Mesodermal cell (in vitro differentiated cells): ENCODE measurements at regions not wholly inside any gene's neighbourhood (a gene's known extent, or its start where the extent isn't known, plus 50 kb on each side); places are given as distances from the start of the nearest gene placed in this dataset.

Experiments
- H3K27ac ChIP-seq: 2 replicates; pipeline ENCODE4 v1.7.0; 2013; ENCODE audit warnings: mild to moderate bottlenecking, low read depth, low read length, moderate library complexity; ENCODE audit not compliant: severe bottlenecking
- H3K36me3 ChIP-seq: 2 replicates; pipeline ENCODE4 v1.7.1; 2013; ENCODE audit warnings: mild to moderate bottlenecking, low read length, moderate library complexity; ENCODE audit not compliant: control insufficient read depth, insufficient read depth
- H3K4me1 ChIP-seq: one replicate; pipeline ENCODE4 v1.7.1; 2013; ENCODE audit warnings: mild to moderate bottlenecking, low read length; ENCODE audit not compliant: insufficient read depth, control insufficient read depth, poor library complexity, severe bottlenecking
- H3K4me3 ChIP-seq: 2 replicates; pipeline ENCODE4 v1.7.0; 2013; ENCODE audit warnings: low read length, control low read depth, mild to moderate bottlenecking; ENCODE audit not compliant: insufficient read depth, poor library complexity, severe bottlenecking; ENCODE audit errors: extremely low read depth
- H3K9me3 ChIP-seq: 2 replicates; pipeline ENCODE4 v1.7.1; 2013; ENCODE audit warnings: mild to moderate bottlenecking, low read length, moderate library complexity; ENCODE audit not compliant: control insufficient read depth
- WGBS, 2 experiments: methylation state at CpG; one replicate each; pipeline ENCODE4 v1.1.5; 2013; ENCODE audit warnings: missing lambda C conversion rate in 2 of 2; ENCODE audit not compliant: insufficient coverage in 2 of 2; 5-methylcytosine and 5-hydroxymethylcytosine counted together

- WGBS, 2 experiments, result 90 to 91% methylated on average over 6 to 7 of the region's 12 CpGs
- H3K27ac ChIP-seq, result no peak overlapping the region
- H3K36me3 ChIP-seq, result no peaks in the 10 kb centered on the region
- H3K4me1 ChIP-seq, result no peaks in the 10 kb centered on the region
- no peaks in the 10 kb centered on the region for H3K9me3 ChIP-seq
- no peak overlapping the region for H3K4me3 ChIP-seq
These were observed 148.3 kb upstream of the TBX18 start for GRCh38 chr6:84912472-84913322.

GRCh38 chr6:84910906-84911607 is 146.7 kb upstream of the TBX18 start:
- Histone ChIP-seq H3K4me3 (no peak overlapping the region), H3K9me3 (no peaks in the 10 kb centered on the region), H3K4me1 (no peaks in the 10 kb centered on the region), H3K36me3 (no peaks in the 10 kb centered on the region), H3K27ac (no peak overlapping the region)
- WGBS, 2 experiments, result no CpG with 5 or more reads among the region's 2 CpGs

- WGBS, 2 experiments, result no CpG with 5 or more reads among the region's 3 CpGs
- H3K27ac ChIP-seq, result no peak overlapping the region
- no peak overlapping the region for H3K4me3 ChIP-seq
- H3K9me3 ChIP-seq, result no peaks in the 10 kb centered on the region
- H3K4me1 ChIP-seq, result no peaks in the 10 kb centered on the region
- H3K36me3 ChIP-seq, result no peaks in the 10 kb centered on the region
These were observed 144.0 kb upstream of the TBX18 start for GRCh38 chr6:84908304-84908904.

DNA sequence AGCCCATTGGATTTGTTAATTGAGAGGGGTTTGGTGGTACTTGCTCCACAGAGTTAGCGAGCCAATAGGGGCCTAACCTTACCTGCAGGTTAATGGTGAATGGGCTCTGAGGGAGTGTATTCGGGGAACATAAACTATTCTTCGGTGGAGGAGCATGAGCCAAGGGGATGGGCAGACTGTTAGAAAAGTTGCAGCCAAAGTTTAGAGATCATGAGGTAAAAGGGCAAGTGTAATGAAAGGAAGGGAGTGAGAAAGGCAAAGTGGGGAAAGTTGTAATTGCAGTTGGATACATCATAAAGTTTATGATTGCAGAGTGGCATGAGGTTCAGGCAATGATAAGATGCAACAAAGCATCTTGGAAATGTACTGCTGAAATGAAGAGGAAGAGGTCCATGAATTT is 142.1 kb upstream of the TBX18 start:
- Histone ChIP-seq H3K27ac (no peak overlapping the region), H3K4me3 (no peak overlapping the region), H3K9me3 (no peaks in the 10 kb centered on the region), H3K4me1 (no peaks in the 10 kb centered on the region), H3K36me3 (no peaks in the 10 kb centered on the region)
- WGBS, 2 experiments, result 90 to 94% methylated on average over 3 of the region's 3 CpGs

- WGBS, 2 experiments, result no CpG with 5 or more reads among the region's 1 CpG
These were observed 141.4 kb upstream of the TBX18 start for GRCh38 chr6:84905823-84906222.

GRCh38 chr6:84902354-84902928 is 138.0 kb upstream of the TBX18 start:
- H3K27ac ChIP-seq, result no peak overlapping the region
- no peaks in the 10 kb centered on the region for H3K4me1 ChIP-seq
- no peaks in the 10 kb centered on the region for H3K36me3 ChIP-seq
- 89 to 90% methylated on average over 3 of the region's 3 CpGs for WGBS, 2 experiments
- no peak overlapping the region for H3K4me3 ChIP-seq
- no peaks in the 10 kb centered on the region for H3K9me3 ChIP-seq

More at GRCh38 chr6:84905823-84906222, 141.4 kb upstream of the TBX18 start:
- Histone ChIP-seq H3K9me3 (no peaks in the 10 kb centered on the region), H3K4me1 (no peaks in the 10 kb centered on the region), H3K27ac (no peak overlapping the region), H3K4me3 (no peak overlapping the region), H3K36me3 (no peaks in the 10 kb centered on the region)

DNA sequence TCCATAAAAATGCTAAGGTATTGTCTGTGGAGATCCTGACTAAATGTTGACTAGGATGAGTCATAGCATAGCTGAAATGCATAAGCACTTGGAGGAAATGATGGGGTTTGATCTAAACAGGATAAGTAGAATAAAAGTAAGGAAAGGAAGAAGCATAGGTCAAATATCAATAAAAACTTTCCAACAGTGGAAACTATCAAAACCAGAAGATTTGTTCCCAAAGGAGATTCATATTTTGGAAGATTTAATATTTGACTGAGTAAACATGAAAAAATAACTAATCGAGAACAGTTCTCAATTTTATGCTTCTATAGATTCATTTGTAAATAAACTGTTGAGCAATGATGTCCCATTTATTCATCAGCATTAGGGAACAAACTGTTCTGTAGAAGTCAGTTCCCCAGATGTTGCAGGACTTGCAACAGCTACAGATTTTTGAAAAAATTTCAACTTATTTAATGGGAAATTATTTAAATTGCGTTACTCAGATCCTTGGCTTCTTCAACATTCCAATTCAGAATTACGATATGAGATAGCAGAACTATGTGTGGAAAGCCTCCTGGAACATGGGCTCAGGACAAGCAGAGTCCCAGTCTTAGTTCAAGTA is 133.7 kb upstream of the TBX18 start:
- Histone ChIP-seq H3K36me3 (no peaks in the 10 kb centered on the region), H3K27ac (no peak overlapping the region), H3K4me3 (no peak overlapping the region), H3K4me1 (no peaks in the 10 kb centered on the region), H3K9me3 (no peaks in the 10 kb centered on the region)
- WGBS, 2 experiments, result no CpG with 5 or more reads among the region's 3 CpGs

DNA sequence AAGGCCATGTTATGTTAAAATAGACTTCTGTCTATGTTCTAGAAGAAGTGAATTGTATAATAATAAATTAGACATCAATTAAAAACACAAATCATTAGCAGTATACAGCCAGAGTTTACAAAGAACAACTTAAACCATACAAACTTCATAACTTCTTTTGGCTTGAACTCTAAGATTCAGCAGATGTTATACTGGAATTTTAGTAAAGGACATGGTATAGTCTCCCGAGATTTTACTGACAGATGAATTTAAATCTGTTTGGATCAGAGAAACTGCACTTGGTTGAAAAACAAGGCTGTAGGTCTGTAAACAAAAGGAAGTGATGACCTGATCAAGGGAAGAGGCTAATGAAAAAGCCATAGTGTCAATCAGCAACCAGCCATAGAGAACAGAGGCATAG is 132.6 kb upstream of the TBX18 start:
- no peak overlapping the region for H3K4me3 ChIP-seq
- no peaks in the 10 kb centered on the region for H3K9me3 ChIP-seq
- H3K36me3 ChIP-seq, result no peaks in the 10 kb centered on the region
- no peak overlapping the region for H3K27ac ChIP-seq
- H3K4me1 ChIP-seq, result no peaks in the 10 kb centered on the region
- 86 to 92% methylated on average over 1 of the region's 1 CpG for WGBS, 2 experiments

- Histone ChIP-seq H3K27ac (no peak overlapping the region), H3K36me3 (no peaks in the 10 kb centered on the region)
- no CpG with 5 or more reads among the region's 1 CpG for whole genome bisulfite sequencing, 2 experiments
These were observed 128.3 kb upstream of the TBX18 start for GRCh38 chr6:84892671-84893070.

More at GRCh38 chr6:84892671-84893070, 128.3 kb upstream of the TBX18 start:
- no peaks in the 10 kb centered on the region for H3K4me1 ChIP-seq
- H3K4me3 ChIP-seq, result no peak overlapping the region
- H3K9me3 ChIP-seq, result no peaks in the 10 kb centered on the region
